Suprapubic skin (tissue), 4 donors: ENCODE measurements at regions not wholly inside any gene's neighbourhood (a gene's known extent, or its start where the extent isn't known, plus 50 kb on each side); places are given as distances from the start of the nearest gene placed in this dataset.

Source experiments
- DNase-seq, 2 donors: peaks; one replicate each; pipeline ENCODE4 v3.0.0-alpha.2; 2019; ENCODE audit warnings: low spot score in 2 of 2
- H3K27ac ChIP-seq: fragments of 200-600 bp; sonication (generic); one replicate; pipeline ENCODE4 v1.5.1; 2019
- H3K27me3 ChIP-seq: fragments of 200-600 bp; sonication (generic); one replicate; pipeline ENCODE4 v1.5.1; 2019
- H3K36me3 ChIP-seq: fragments of 200-600 bp; sonication (generic); one replicate; pipeline ENCODE4 v1.5.1; 2019
- H3K4me1 ChIP-seq: fragments of 200-600 bp; sonication (generic); one replicate; pipeline ENCODE4 v1.5.1; 2019
- H3K4me3 ChIP-seq: fragments of 200-600 bp; sonication (generic); one replicate; pipeline ENCODE4 v1.5.1; 2019; ENCODE audit warnings: mild to moderate bottlenecking
- H3K9me3 ChIP-seq: fragments of 200-600 bp; sonication (generic); one replicate; pipeline ENCODE4 v1.5.1; 2019
- EP300 ChIP-seq: sonication (generic); formaldehyde crosslinking; IDR thresholded peaks from one replicate; pipeline ENCODE4 v1.6.1; 2017; ENCODE audit warnings: antibody characterized with exemption
- POLR2A ChIP-seq, 2 donors: fragments of 450-650 bp; IDR thresholded peaks; one replicate each; pipeline ENCODE4 v1.6.1; 2017; ENCODE audit warnings: antibody characterized with exemption in 2 of 2, mild to moderate bottlenecking in 2 of 2, moderate library complexity in 2 of 2
- POLR2AphosphoS5 ChIP-seq, 3 donors: sonication (generic); formaldehyde crosslinking; IDR thresholded peaks; one replicate each; pipeline ENCODE4 v1.6.1; 2017; ENCODE audit warnings: antibody characterized with exemption in 3 of 3
- WGBS: methylation state at CpG from one replicate; pipeline ENCODE4 v1.1.5; 2018; 5-methylcytosine and 5-hydroxymethylcytosine counted together
- TF ChIP-seq, protein P1 (sequence below), 2 donors: fragments of 200-600 bp in 1 of 2; fragments of 450-650 bp in 1 of 2; sonication (generic) in 1 of 2; IDR thresholded peaks; one replicate each; pipeline ENCODE4 v1.5.1; 2016 to 2019; ENCODE audit warnings: antibody characterized with exemption in 2 of 2, mild to moderate bottlenecking in 1 of 2, moderate library complexity in 1 of 2

DNA sequence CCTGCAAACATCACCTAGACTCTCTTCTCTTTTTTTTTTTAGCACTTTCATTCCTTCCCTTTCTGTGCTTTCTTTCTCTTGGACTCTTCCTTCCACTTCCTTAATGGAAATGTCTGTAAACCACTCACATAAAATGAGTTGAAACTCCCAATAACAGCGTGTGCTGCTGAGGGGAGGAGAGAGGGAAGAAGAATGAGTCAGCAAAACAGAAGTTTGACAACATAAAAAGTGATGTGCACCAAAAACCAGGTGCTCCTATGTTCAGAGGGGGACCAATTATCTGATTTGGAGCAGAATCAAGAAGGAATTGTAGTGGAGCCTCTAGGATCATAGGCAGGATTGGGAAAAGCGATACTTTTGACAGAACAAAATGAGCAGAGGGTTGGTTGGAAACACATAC is 712.1 kb upstream of the IGFBP3 start:
- Histone ChIP-seq H3K4me3 (no peak overlapping the region), H3K27ac (no peak overlapping the region), H3K27me3 (no peaks in the 10 kb centered on the region), H3K9me3 (no peaks in the 10 kb centered on the region), H3K4me1 (peaks cover 4% of the 10 kb centered on the region), H3K36me3 (no peaks in the 10 kb centered on the region)
- WGBS, result 46% methylated on average over 2 of the region's 2 CpGs
- no peak for DNase-seq
- TF ChIP-seq EP300 (no peak), POLR2A (IDR thresholded peaks at IDR 0.05) (no peak), POLR2AphosphoS5 (IDR thresholded peaks at IDR 0.05) (no peak)
- TF ChIP-seq, protein P1, sequence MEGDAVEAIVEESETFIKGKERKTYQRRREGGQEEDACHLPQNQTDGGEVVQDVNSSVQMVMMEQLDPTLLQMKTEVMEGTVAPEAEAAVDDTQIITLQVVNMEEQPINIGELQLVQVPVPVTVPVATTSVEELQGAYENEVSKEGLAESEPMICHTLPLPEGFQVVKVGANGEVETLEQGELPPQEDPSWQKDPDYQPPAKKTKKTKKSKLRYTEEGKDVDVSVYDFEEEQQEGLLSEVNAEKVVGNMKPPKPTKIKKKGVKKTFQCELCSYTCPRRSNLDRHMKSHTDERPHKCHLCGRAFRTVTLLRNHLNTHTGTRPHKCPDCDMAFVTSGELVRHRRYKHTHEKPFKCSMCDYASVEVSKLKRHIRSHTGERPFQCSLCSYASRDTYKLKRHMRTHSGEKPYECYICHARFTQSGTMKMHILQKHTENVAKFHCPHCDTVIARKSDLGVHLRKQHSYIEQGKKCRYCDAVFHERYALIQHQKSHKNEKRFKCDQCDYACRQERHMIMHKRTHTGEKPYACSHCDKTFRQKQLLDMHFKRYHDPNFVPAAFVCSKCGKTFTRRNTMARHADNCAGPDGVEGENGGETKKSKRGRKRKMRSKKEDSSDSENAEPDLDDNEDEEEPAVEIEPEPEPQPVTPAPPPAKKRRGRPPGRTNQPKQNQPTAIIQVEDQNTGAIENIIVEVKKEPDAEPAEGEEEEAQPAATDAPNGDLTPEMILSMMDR (IDR thresholded peaks at IDR 0.05), result no peak

- H3K9me3 ChIP-seq, result no peaks in the 10 kb centered on the region
- no peak for TF ChIP-seq POLR2A (IDR thresholded peaks at IDR 0.05)
- TF ChIP-seq, protein P1 (IDR thresholded peaks at IDR 0.05), result no peak
- TF ChIP-seq POLR2AphosphoS5 (IDR thresholded peaks at IDR 0.05), result no peak
- no peak for TF ChIP-seq EP300
- H3K27me3 ChIP-seq, result no peaks in the 10 kb centered on the region
- no peaks in the 10 kb centered on the region for H3K36me3 ChIP-seq
- H3K4me1 ChIP-seq, result peaks cover 4% of the 10 kb centered on the region
- DNase-seq, result no peak
- no peak overlapping the region for H3K4me3 ChIP-seq
- H3K27ac ChIP-seq, result no peak overlapping the region
- WGBS, result 90% methylated on average over 2 of the region's 2 CpGs
Observed at GRCh38 chr7:46630031-46630430, 709.0 kb upstream of the IGFBP3 start.

- 97% methylated on average over 1 of the region's 1 CpG for WGBS
- Histone ChIP-seq H3K36me3 (no peaks in the 10 kb centered on the region), H3K4me3 (no peak overlapping the region), H3K27me3 (no peaks in the 10 kb centered on the region), H3K27ac (no peak overlapping the region), H3K4me1 (no peaks in the 10 kb centered on the region), H3K9me3 (no peaks in the 10 kb centered on the region)
- TF ChIP-seq, protein P1 (IDR thresholded peaks at IDR 0.05), result no peak
- no peak for TF ChIP-seq POLR2AphosphoS5 (IDR thresholded peaks at IDR 0.05)
- TF ChIP-seq POLR2A (IDR thresholded peaks at IDR 0.05), result no peak
- TF ChIP-seq EP300, result no peak
- no peak for DNase-seq
Observed at GRCh38 chr7:46628389-46628788, 707.3 kb upstream of the IGFBP3 start.

DNA sequence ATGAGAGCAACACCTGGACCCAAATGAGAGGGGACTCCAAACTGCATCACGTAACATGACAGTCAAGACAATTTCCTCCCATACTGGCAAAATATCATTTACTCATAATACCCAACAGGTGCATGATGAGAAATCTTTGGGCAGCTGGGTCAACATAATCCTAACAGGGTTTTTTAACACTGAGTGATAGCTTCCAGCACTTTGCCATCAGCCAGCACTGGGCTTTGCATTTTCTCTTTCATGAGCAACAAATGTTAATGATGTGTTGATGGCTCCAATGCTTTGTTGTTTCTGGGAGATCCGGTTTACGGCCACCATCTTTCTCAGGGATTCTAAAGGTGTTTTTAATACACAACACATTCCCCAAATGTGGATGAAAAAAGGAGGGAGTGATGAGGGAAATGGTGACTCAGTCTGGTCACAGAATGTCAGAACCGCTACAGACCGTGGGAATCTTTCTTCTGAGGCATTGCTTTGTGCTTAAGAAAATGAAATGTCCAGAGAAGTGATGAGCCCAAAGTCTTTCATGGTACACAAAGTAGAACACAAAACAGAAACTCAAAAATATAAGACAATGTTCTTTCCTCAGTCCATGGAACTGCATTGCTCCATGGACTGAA is 705.7 kb upstream of the IGFBP3 start:
- H3K9me3 ChIP-seq, result no peaks in the 10 kb centered on the region
- no peak for DNase-seq
- no peaks in the 10 kb centered on the region for H3K36me3 ChIP-seq
- no peak overlapping the region for H3K27ac ChIP-seq
- no peaks in the 10 kb centered on the region for H3K4me1 ChIP-seq
- H3K4me3 ChIP-seq, result no peak overlapping the region
- H3K27me3 ChIP-seq, result no peaks in the 10 kb centered on the region
- TF ChIP-seq POLR2AphosphoS5 (IDR thresholded peaks at IDR 0.05) (no peak), EP300 (no peak), POLR2A (IDR thresholded peaks at IDR 0.05) (no peak)
- TF ChIP-seq, protein P1 (IDR thresholded peaks at IDR 0.05), result no peak
- WGBS, result 86% methylated on average over 5 of the region's 5 CpGs

GRCh38 chr7:46626261-46626660 is 705.2 kb upstream of the IGFBP3 start:
- WGBS, result 76% methylated on average over 4 of the region's 4 CpGs
- no peak overlapping the region for H3K4me3 ChIP-seq

More at GRCh38 chr7:46626261-46626660, 705.2 kb upstream of the IGFBP3 start:
- TF ChIP-seq, protein P1 (IDR thresholded peaks at IDR 0.05), result no peak
- no peak for TF ChIP-seq POLR2A (IDR thresholded peaks at IDR 0.05)
- no peak for TF ChIP-seq EP300
- TF ChIP-seq POLR2AphosphoS5 (IDR thresholded peaks at IDR 0.05), result no peak
- H3K27me3 ChIP-seq, result no peaks in the 10 kb centered on the region
- H3K4me1 ChIP-seq, result no peaks in the 10 kb centered on the region
- H3K36me3 ChIP-seq, result no peaks in the 10 kb centered on the region
- H3K27ac ChIP-seq, result no peak overlapping the region
- no peak for DNase-seq
- no peaks in the 10 kb centered on the region for H3K9me3 ChIP-seq
